HG03571 (cell line): ENCODE measurements at regions not wholly inside any gene's neighbourhood (a gene's known extent, or its start where the extent isn't known, plus 50 kb on each side); places are given as distances from the start of the nearest gene placed in this dataset.

Experiments
- ATAC-seq: cut with Tn5 transposase; IDR thresholded peaks from one replicate; pipeline ENCODE4 v1.9.1; 2021; ENCODE audit not compliant: unreplicated experiment

- ATAC-seq: no peak
Observed at GRCh38 chr2:223508372-223508771, 93.8 kb downstream of the SCG2 start.

GRCh38 chr2:223510713-223511112 is 91.4 kb downstream of the SCG2 start:
- no peak for ATAC-seq

- no peak for ATAC-seq
Observed at GRCh38 chr2:223511168-223511567, 91.0 kb downstream of the SCG2 start.

GRCh38 chr2:223513771-223514455 is 88.2 kb downstream of the SCG2 start:
- ATAC-seq: no peak

GRCh38 chr2:223519471-223519870 is 82.7 kb downstream of the SCG2 start:
- no peak for ATAC-seq

GRCh38 chr2:223522796-223523195 is 79.4 kb downstream of the SCG2 start:
- ATAC-seq: no peak

GRCh38 chr2:223523551-223524001 is 78.6 kb downstream of the SCG2 start:
- no peak for ATAC-seq

- no peak for ATAC-seq
Observed at GRCh38 chr2:223524066-223524465, 78.1 kb downstream of the SCG2 start.

GRCh38 chr2:223526106-223526505 is 76.1 kb downstream of the SCG2 start:
- no peak for ATAC-seq

GRCh38 chr2:223528036-223528435 is 74.1 kb downstream of the SCG2 start:
- ATAC-seq: no peak

GRCh38 chr2:223529696-223530095 is 72.5 kb downstream of the SCG2 start:
- ATAC-seq: no peak

GRCh38 chr2:223530811-223531210 is 71.3 kb downstream of the SCG2 start:
- no peak for ATAC-seq

- ATAC-seq: no peak
Observed at GRCh38 chr2:223532161-223532560, 70.0 kb downstream of the SCG2 start.

- no peak for ATAC-seq
Observed at GRCh38 chr2:223532712-223533111, 69.4 kb downstream of the SCG2 start.

GRCh38 chr2:223536546-223536945 is 65.6 kb downstream of the SCG2 start:
- ATAC-seq: no peak

GRCh38 chr2:223537115-223537514 is 65.0 kb downstream of the SCG2 start:
- no peak for ATAC-seq

GRCh38 chr2:223537651-223538601 is 64.2 kb downstream of the SCG2 start:
- ATAC-seq: no peak

GRCh38 chr2:223538920-223539440 is 63.2 kb downstream of the SCG2 start:
- ATAC-seq: no peak

GRCh38 chr2:223541546-223541945 is 60.6 kb downstream of the SCG2 start:
- no peak for ATAC-seq

- ATAC-seq: no peak
Observed at GRCh38 chr2:223542501-223542900, 59.7 kb downstream of the SCG2 start.

- ATAC-seq: no peak
Observed at GRCh38 chr2:223545406-223545805, 56.8 kb downstream of the SCG2 start.

GRCh38 chr2:223545830-223546229 is 56.3 kb downstream of the SCG2 start:
- no peak for ATAC-seq
